DMS114 treated with DMSO at 0.1 percent for 48 hours (cell line): ENCODE measurements at regions not wholly inside any gene's neighbourhood (a gene's known extent, or its start where the extent isn't known, plus 50 kb on each side); places are given as distances from the start of the nearest gene placed in this dataset.
"Not testable (repeated sequence)": the region's sequence is repeated elsewhere in the genome, so short reads cannot be mapped to it uniquely, and the experiment has no call there.

Experiments
- DNase-seq: peaks from one replicate; lab custom pipeline; 2025; ENCODE audit not compliant: unreplicated experiment; lab: John Stamatoyannopoulos, UW

GRCh38 chr12:105862163-105862821 lies 276.5 kb downstream of the NUAK1 start:
- no peak for DNase-seq

- DNase-seq: no peak
Measured at GRCh38 chr12:105864316-105864715, 274.4 kb downstream of the NUAK1 start.

GRCh38 chr12:105864901-105865300 lies 273.9 kb downstream of the NUAK1 start:
- no peak for DNase-seq

GRCh38 chr12:105865886-105866285 lies 272.9 kb downstream of the NUAK1 start:
- no peak for DNase-seq

- no peak for DNase-seq
Measured at GRCh38 chr12:105874121-105874520, 264.6 kb downstream of the NUAK1 start.

- no peak for DNase-seq
Measured at GRCh38 chr12:105876396-105876927, 262.3 kb downstream of the NUAK1 start.

- DNase-seq: no peak
Measured at GRCh38 chr12:105878964-105879363, 259.8 kb downstream of the NUAK1 start.

- no peak for DNase-seq
Measured at GRCh38 chr12:105880824-105881388, 257.8 kb downstream of the NUAK1 start.

GRCh38 chr12:105882404-105882803 lies 256.4 kb downstream of the NUAK1 start:
- DNase-seq: no peak

GRCh38 chr12:105887131-105887530 lies 251.6 kb downstream of the NUAK1 start:
- DNase-seq: no peak

GRCh38 chr12:105888696-105889095 lies 250.1 kb downstream of the NUAK1 start:
- no peak for DNase-seq

GRCh38 chr12:105892362-105892910 lies 246.3 kb downstream of the NUAK1 start:
- DNase-seq: no peak

GRCh38 chr12:105895197-105895832 lies 243.4 kb downstream of the NUAK1 start:
- not testable (repeated sequence) for DNase-seq

- DNase-seq: no peak
Measured at GRCh38 chr12:105897311-105897725, 241.4 kb downstream of the NUAK1 start.

- DNase-seq: not testable (repeated sequence)
Measured at GRCh38 chr12:105898271-105898670, 240.5 kb downstream of the NUAK1 start.

- no peak for DNase-seq
Measured at GRCh38 chr12:105899589-105899988, 239.2 kb downstream of the NUAK1 start.

GRCh38 chr12:105906561-105906960 lies 232.2 kb downstream of the NUAK1 start:
- no peak for DNase-seq

GRCh38 chr12:105907982-105908381 lies 230.8 kb downstream of the NUAK1 start:
- no peak for DNase-seq

- no peak for DNase-seq
Measured at GRCh38 chr12:105910030-105910429, 228.7 kb downstream of the NUAK1 start.

- DNase-seq: no peak
Measured at GRCh38 chr12:105911966-105912365, 226.8 kb downstream of the NUAK1 start.

- no peak for DNase-seq
Measured at GRCh38 chr12:105912882-105913678, 225.7 kb downstream of the NUAK1 start.
